ENCODE measurements at regions not wholly inside any gene's neighbourhood (a gene's known extent, or its start where the extent isn't known, plus 50 kb on each side); places are given as distances from the start of the nearest gene placed in this dataset.

DNA sequence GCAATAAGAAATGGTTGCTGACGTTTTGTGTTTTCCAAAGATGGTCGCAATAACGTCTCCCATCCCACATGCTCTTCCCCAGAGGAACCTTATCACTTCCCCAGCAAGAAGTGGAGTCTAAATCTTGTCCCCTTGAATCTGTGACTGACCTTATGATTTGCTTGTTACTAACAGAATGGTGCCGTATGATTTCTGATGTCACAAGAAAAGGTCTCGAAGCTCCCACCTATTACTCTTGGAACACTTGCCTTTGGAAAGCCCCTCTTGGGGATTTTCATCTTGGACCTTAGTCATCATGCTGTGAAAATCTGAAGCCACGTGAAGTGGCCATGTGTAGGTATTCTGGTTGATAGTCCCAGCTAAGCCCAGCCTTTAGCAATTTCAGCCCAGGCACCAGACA lies 86.2 kb upstream of the GLS start:
- DNase-seq (ENCODE audit: low read depth), result no peak
- no peaks in the 10 kb centered on the region for H3K9me3 ChIP-seq (ENCODE audit: insufficient read depth, low read depth, low read length)
- H3K4me1 ChIP-seq (ENCODE audit: insufficient read depth, low read length), result peaks cover 17% of the 10 kb centered on the region
- no peak overlapping the region for H2AFZ ChIP-seq (ENCODE audit: low read depth, low read length)
- Mint-ChIP-seq H3K4me1 (ENCODE audit: low read depth, unreplicated experiment) (peaks cover 30% of the 10 kb centered on the region), H3K9me3 (ENCODE audit: unreplicated experiment) (no peaks in the 10 kb centered on the region), H3K27me3 (ENCODE audit: low read depth, unreplicated experiment) (no peaks in the 10 kb centered on the region), H3K4me3 (ENCODE audit: unreplicated experiment) (no peak overlapping the region), H3K27ac (ENCODE audit: unreplicated experiment) (no peak overlapping the region), H3K36me3 (ENCODE audit: low read depth, unreplicated experiment) (no peaks in the 10 kb centered on the region)
- no peak overlapping the region for H3K27ac ChIP-seq (ENCODE audit: low read depth, low read length)
- no peaks in the 10 kb centered on the region for H3K27me3 ChIP-seq (ENCODE audit: insufficient read depth, low read length)
- no peak overlapping the region for H3K9ac ChIP-seq (ENCODE audit: low read length)
- FAIRE-seq, result peak; percentile 13
- H4K20me1 ChIP-seq (ENCODE audit: insufficient read depth, low read length), result no peaks in the 10 kb centered on the region
- no peaks in the 10 kb centered on the region for H3K79me2 ChIP-seq (ENCODE audit: insufficient read depth, low read length)
- no peak overlapping the region for H3K4me3 ChIP-seq (ENCODE audit: insufficient read depth, low read depth, low read length)
- H3K4me2 ChIP-seq (ENCODE audit: low read length), result no peak overlapping the region
- H3K36me3 ChIP-seq (ENCODE audit: insufficient read depth, low read length), result no peaks in the 10 kb centered on the region
- TF ChIP-seq EZH2 (IDR thresholded peaks at IDR 0.05; ENCODE audit: insufficient read depth, low read length), result no peak
- TF ChIP-seq, protein P1, sequence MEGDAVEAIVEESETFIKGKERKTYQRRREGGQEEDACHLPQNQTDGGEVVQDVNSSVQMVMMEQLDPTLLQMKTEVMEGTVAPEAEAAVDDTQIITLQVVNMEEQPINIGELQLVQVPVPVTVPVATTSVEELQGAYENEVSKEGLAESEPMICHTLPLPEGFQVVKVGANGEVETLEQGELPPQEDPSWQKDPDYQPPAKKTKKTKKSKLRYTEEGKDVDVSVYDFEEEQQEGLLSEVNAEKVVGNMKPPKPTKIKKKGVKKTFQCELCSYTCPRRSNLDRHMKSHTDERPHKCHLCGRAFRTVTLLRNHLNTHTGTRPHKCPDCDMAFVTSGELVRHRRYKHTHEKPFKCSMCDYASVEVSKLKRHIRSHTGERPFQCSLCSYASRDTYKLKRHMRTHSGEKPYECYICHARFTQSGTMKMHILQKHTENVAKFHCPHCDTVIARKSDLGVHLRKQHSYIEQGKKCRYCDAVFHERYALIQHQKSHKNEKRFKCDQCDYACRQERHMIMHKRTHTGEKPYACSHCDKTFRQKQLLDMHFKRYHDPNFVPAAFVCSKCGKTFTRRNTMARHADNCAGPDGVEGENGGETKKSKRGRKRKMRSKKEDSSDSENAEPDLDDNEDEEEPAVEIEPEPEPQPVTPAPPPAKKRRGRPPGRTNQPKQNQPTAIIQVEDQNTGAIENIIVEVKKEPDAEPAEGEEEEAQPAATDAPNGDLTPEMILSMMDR (IDR thresholded peaks at IDR 0.05; ENCODE audit: insufficient read depth, low read depth, low read length), result no peak

DNA sequence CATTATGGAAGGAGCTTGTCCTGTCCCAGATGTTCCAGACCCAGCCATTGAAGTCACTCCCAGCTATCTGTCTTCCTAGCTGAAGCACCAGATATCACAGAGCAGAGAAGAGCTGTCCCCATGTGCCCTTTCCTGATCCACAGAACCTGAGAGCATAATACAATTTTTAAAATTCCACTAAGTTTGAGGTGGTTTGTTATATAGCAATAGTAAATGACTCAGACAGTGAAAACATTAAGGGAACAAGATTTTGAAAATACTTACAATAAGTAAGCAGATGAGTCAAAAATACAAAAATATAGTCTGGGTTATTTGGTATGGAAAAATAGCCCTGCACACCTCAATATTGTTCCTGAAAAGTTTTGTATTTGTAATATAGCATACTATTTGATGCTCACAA lies 85.8 kb upstream of the GLS start:
- no peaks in the 10 kb centered on the region for H3K79me2 ChIP-seq (ENCODE audit: insufficient read depth, low read length)
- no peak overlapping the region for H3K9ac ChIP-seq (ENCODE audit: low read length)
- H3K36me3 ChIP-seq (ENCODE audit: insufficient read depth, low read length), result no peaks in the 10 kb centered on the region
- no peaks in the 10 kb centered on the region for H4K20me1 ChIP-seq (ENCODE audit: insufficient read depth, low read length)
- H3K9me3 ChIP-seq (ENCODE audit: insufficient read depth, low read depth, low read length), result no peaks in the 10 kb centered on the region
- no peaks in the 10 kb centered on the region for H3K36me3 Mint-ChIP-seq (ENCODE audit: low read depth, unreplicated experiment)
- peak; percentile 43 for FAIRE-seq
- H3K27me3 Mint-ChIP-seq (ENCODE audit: low read depth, unreplicated experiment), result no peaks in the 10 kb centered on the region
- H3K27ac Mint-ChIP-seq (ENCODE audit: unreplicated experiment), result no peak overlapping the region
- H3K4me3 ChIP-seq (ENCODE audit: insufficient read depth, low read depth, low read length), result no peak overlapping the region
- peaks cover 14% of the 10 kb centered on the region for H3K4me1 ChIP-seq (ENCODE audit: insufficient read depth, low read length)
- no peaks in the 10 kb centered on the region for H3K27me3 ChIP-seq (ENCODE audit: insufficient read depth, low read length)
- no peak for TF ChIP-seq EZH2 (IDR thresholded peaks at IDR 0.05; ENCODE audit: insufficient read depth, low read length)
- TF ChIP-seq, protein P1 (IDR thresholded peaks at IDR 0.05; ENCODE audit: insufficient read depth, low read depth, low read length), result no peak
- no peak overlapping the region for H2AFZ ChIP-seq (ENCODE audit: low read depth, low read length)
- H3K4me1 Mint-ChIP-seq (ENCODE audit: low read depth, unreplicated experiment), result peaks cover 26% of the 10 kb centered on the region
- DNase-seq (ENCODE audit: low read depth), result no peak
- no peak overlapping the region for H3K4me3 Mint-ChIP-seq (ENCODE audit: unreplicated experiment)
- no peaks in the 10 kb centered on the region for H3K9me3 Mint-ChIP-seq (ENCODE audit: unreplicated experiment)
- no peak overlapping the region for H3K27ac ChIP-seq (ENCODE audit: low read depth, low read length)
- no peak overlapping the region for H3K4me2 ChIP-seq (ENCODE audit: low read length)

DNA sequence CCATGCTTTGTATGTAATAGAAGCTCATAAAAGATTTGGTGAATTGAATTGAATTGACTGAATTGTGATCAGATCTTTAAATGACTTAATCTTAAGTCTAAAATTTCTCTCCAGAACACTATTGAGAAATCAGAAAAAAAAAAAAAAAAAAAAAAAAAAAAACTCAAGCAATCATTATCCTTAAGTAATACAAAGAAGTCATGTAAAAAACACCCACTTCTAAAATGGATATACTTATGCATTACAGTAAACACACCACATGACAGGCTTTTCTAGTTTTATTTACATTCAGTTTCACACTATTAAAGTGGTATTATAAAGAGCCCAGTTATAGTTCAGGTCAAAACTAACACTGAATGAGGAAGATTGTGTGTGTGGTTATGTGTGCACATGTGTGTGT lies 84.9 kb upstream of the GLS start:
- no peaks in the 10 kb centered on the region for H3K9me3 Mint-ChIP-seq (ENCODE audit: unreplicated experiment)
- Histone ChIP-seq H3K36me3 (ENCODE audit: insufficient read depth, low read length) (no peaks in the 10 kb centered on the region), H3K27ac (ENCODE audit: low read depth, low read length) (no peak overlapping the region), H3K9me3 (ENCODE audit: insufficient read depth, low read depth, low read length) (no peaks in the 10 kb centered on the region), H3K9ac (ENCODE audit: low read length) (no peak overlapping the region), H3K27me3 (ENCODE audit: insufficient read depth, low read length) (no peaks in the 10 kb centered on the region), H3K79me2 (ENCODE audit: insufficient read depth, low read length) (no peaks in the 10 kb centered on the region), H3K4me2 (ENCODE audit: low read length) (no peak overlapping the region), H3K4me1 (ENCODE audit: insufficient read depth, low read length) (peaks cover 18% of the 10 kb centered on the region), H3K4me3 (ENCODE audit: insufficient read depth, low read depth, low read length) (no peak overlapping the region), H4K20me1 (ENCODE audit: insufficient read depth, low read length) (no peaks in the 10 kb centered on the region), H2AFZ (ENCODE audit: low read depth, low read length) (no peak overlapping the region)
- no peak for FAIRE-seq
- DNase-seq (ENCODE audit: low read depth), result no peak
- H3K4me1 Mint-ChIP-seq (ENCODE audit: low read depth, unreplicated experiment), result peaks cover 27% of the 10 kb centered on the region
- H3K4me3 Mint-ChIP-seq (ENCODE audit: unreplicated experiment), result no peak overlapping the region
- no peak overlapping the region for H3K27ac Mint-ChIP-seq (ENCODE audit: unreplicated experiment)
- no peaks in the 10 kb centered on the region for H3K36me3 Mint-ChIP-seq (ENCODE audit: low read depth, unreplicated experiment)
- H3K27me3 Mint-ChIP-seq (ENCODE audit: low read depth, unreplicated experiment), result no peaks in the 10 kb centered on the region
- TF ChIP-seq EZH2 (IDR thresholded peaks at IDR 0.05; ENCODE audit: insufficient read depth, low read length), result no peak
- TF ChIP-seq, protein P1 (IDR thresholded peaks at IDR 0.05; ENCODE audit: insufficient read depth, low read depth, low read length), result no peak
